HG03442 (cell line): ENCODE measurements at regions not wholly inside any gene's neighbourhood (a gene's known extent, or its start where the extent isn't known, plus 50 kb on each side); places are given as distances from the start of the nearest gene placed in this dataset.
"Not testable (repeated sequence)": the region's sequence is repeated elsewhere in the genome, so short reads cannot be mapped to it uniquely, and the experiment has no call there.

Source experiments
- ATAC-seq: cut with Tn5 transposase; IDR thresholded peaks from one replicate; pipeline ENCODE4 v1.9.1; 2021; ENCODE audit warnings: mild to moderate bottlenecking, moderate library complexity; ENCODE audit not compliant: unreplicated experiment

- peak; percentile 42 for ATAC-seq
These were observed 110.7 kb upstream of the PHACTR1 start for GRCh38 chr6:12605888-12606345.

- no peak for ATAC-seq
These were observed 110.0 kb upstream of the PHACTR1 start for GRCh38 chr6:12606616-12607015.

- ATAC-seq = peak; percentile 70
These were observed 108.3 kb upstream of the PHACTR1 start for GRCh38 chr6:12608016-12608860.

- peak; percentile 12 for ATAC-seq
These were observed 107.7 kb upstream of the PHACTR1 start for GRCh38 chr6:12608874-12609273.

- ATAC-seq = no peak
These were observed 106.8 kb upstream of the PHACTR1 start for GRCh38 chr6:12609751-12610150.

- ATAC-seq = no peak
These were observed 105.7 kb upstream of the PHACTR1 start for GRCh38 chr6:12610862-12611261.

GRCh38 chr6:12613811-12614210, 102.8 kb upstream of the PHACTR1 start:
- no peak for ATAC-seq

GRCh38 chr6:12614456-12614855, 102.1 kb upstream of the PHACTR1 start:
- ATAC-seq = no peak

GRCh38 chr6:12618296-12618695, 98.3 kb upstream of the PHACTR1 start:
- no peak for ATAC-seq

- ATAC-seq = no peak
These were observed 94.8 kb upstream of the PHACTR1 start for GRCh38 chr6:12621754-12622153.

GRCh38 chr6:12622566-12622965, 94.0 kb upstream of the PHACTR1 start:
- no peak for ATAC-seq

GRCh38 chr6:12624142-12624837, 92.3 kb upstream of the PHACTR1 start:
- ATAC-seq = no peak

- ATAC-seq = no peak
These were observed 89.5 kb upstream of the PHACTR1 start for GRCh38 chr6:12627053-12627452.

GRCh38 chr6:12628327-12628726, 88.2 kb upstream of the PHACTR1 start:
- no peak for ATAC-seq

GRCh38 chr6:12633746-12634145, 82.8 kb upstream of the PHACTR1 start:
- ATAC-seq = not testable (repeated sequence)

GRCh38 chr6:12635375-12635774, 81.2 kb upstream of the PHACTR1 start:
- no peak for ATAC-seq

GRCh38 chr6:12635813-12636212, 80.8 kb upstream of the PHACTR1 start:
- no peak for ATAC-seq

GRCh38 chr6:12636336-12636735, 80.2 kb upstream of the PHACTR1 start:
- ATAC-seq = no peak

- peak; percentile 72 for ATAC-seq
These were observed 78.5 kb upstream of the PHACTR1 start for GRCh38 chr6:12637960-12638641.

GRCh38 chr6:12640438-12640837, 76.1 kb upstream of the PHACTR1 start:
- ATAC-seq = no peak

GRCh38 chr6:12641785-12642184, 74.8 kb upstream of the PHACTR1 start:
- ATAC-seq = not testable (repeated sequence)

GRCh38 chr6:12645941-12646340, 70.6 kb upstream of the PHACTR1 start:
- ATAC-seq = no peak
